Colonic mucosa (tissue), 4 donors: ENCODE measurements at regions not wholly inside any gene's neighbourhood (a gene's known extent, or its start where the extent isn't known, plus 50 kb on each side); places are given as distances from the start of the nearest gene placed in this dataset.

Source experiments
- DNase-seq: peaks from one replicate; pipeline ENCODE4 v3.0.0-alpha.2; 2020
- H3K27ac ChIP-seq: fragments of 200-600 bp; one replicate; pipeline ENCODE4 v1.8.0; 2021
- H3K27me3 ChIP-seq: fragments of 200-600 bp; one replicate; pipeline ENCODE4 v1.8.0; 2021
- H3K36me3 ChIP-seq: fragments of 200-600 bp; one replicate; pipeline ENCODE4 v1.8.0; 2021
- H3K4me1 ChIP-seq: fragments of 200-600 bp; one replicate; pipeline ENCODE4 v1.8.0; 2021; ENCODE audit warnings: mild to moderate bottlenecking
- H3K4me3 ChIP-seq: fragments of 200-600 bp; one replicate; pipeline ENCODE4 v1.8.0; 2021
- H3K9ac ChIP-seq, 2 donors: one replicate each; pipeline ENCODE4 v1.7.0; 2013; ENCODE audit warnings: control low read depth in 2 of 2, low read depth in 2 of 2, low read length in 2 of 2
- H3K9me3 ChIP-seq: fragments of 200-600 bp; one replicate; pipeline ENCODE4 v1.8.0; 2021
- CTCF ChIP-seq: fragments of 200-600 bp; IDR thresholded peaks from one replicate; pipeline ENCODE4 v1.8.0; 2022; ENCODE audit warnings: antibody characterized with exemption, mild to moderate bottlenecking
- intact Hi-C: fragments of 100-400 bp; cut with DNase I; formaldehyde crosslinking; loops from one replicate; pipeline ENCODE4 v1.14.1; 2022
- donor health status: healthy.
- donor health status: DM: no; HTN: no; CAD: no.
- donor health status: DM: no; HTN: no; CAD: no.

- TF ChIP-seq CTCF = no peak
- H3K4me3 ChIP-seq = no peak overlapping the region
- H3K27me3 ChIP-seq = no peaks in the 10 kb centered on the region
- DNase-seq = no peak
- no peaks in the 10 kb centered on the region for H3K9me3 ChIP-seq
- no peak overlapping the region for H3K9ac ChIP-seq
- no peaks in the 10 kb centered on the region for H3K36me3 ChIP-seq
- no peak overlapping the region for H3K27ac ChIP-seq
- no peaks in the 10 kb centered on the region for H3K4me1 ChIP-seq
- intact Hi-C loops = no loop called here
These were observed 1697.7 kb downstream of the EFNB2 start for GRCh38 chr13:104837756-104838155.

- intact Hi-C loops = no loop called here
- no peak for DNase-seq
- H3K27ac ChIP-seq = no peak overlapping the region
- no peaks in the 10 kb centered on the region for H3K9me3 ChIP-seq
- H3K4me3 ChIP-seq = no peak overlapping the region
- H3K36me3 ChIP-seq = no peaks in the 10 kb centered on the region
- no peaks in the 10 kb centered on the region for H3K27me3 ChIP-seq
- no peaks in the 10 kb centered on the region for H3K4me1 ChIP-seq
- H3K9ac ChIP-seq = no peak overlapping the region
- TF ChIP-seq CTCF = no peak
These were observed 1702.2 kb downstream of the EFNB2 start for GRCh38 chr13:104833221-104833620.

GRCh38 chr13:104832231-104832630 lies 1703.2 kb downstream of the EFNB2 start:
- H3K4me3 ChIP-seq = no peak overlapping the region
- no peak overlapping the region for H3K9ac ChIP-seq
- no peaks in the 10 kb centered on the region for H3K4me1 ChIP-seq
- no peak for DNase-seq
- no peaks in the 10 kb centered on the region for H3K27me3 ChIP-seq
- H3K9me3 ChIP-seq = no peaks in the 10 kb centered on the region
- intact Hi-C loops = no loop called here
- no peaks in the 10 kb centered on the region for H3K36me3 ChIP-seq
- TF ChIP-seq CTCF = no peak
- H3K27ac ChIP-seq = no peak overlapping the region

DNA sequence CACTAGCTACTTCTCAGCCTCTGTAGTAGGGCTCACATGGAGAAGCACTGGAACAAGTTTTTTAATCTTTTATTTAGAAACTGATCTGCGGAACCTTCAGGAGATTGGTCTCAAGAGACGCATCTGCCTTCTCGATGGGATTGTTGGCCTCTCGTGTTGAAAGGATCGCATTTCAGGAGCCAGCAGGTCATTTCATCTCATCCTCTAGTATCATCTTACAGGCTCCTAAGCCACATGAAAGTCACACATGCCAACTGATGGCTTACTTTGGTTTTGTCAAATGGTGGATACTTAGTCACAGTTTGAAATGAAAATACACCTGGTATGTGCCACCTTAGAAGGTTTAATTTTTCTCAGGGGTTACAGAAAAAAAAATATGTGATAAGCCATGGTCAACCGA lies 1703.6 kb downstream of the EFNB2 start:
- intact Hi-C loops = no loop called here
- Histone ChIP-seq H3K36me3 (no peaks in the 10 kb centered on the region), H3K27me3 (no peaks in the 10 kb centered on the region), H3K4me3 (no peak overlapping the region), H3K4me1 (no peaks in the 10 kb centered on the region), H3K9ac (no peak overlapping the region), H3K9me3 (no peaks in the 10 kb centered on the region), H3K27ac (no peak overlapping the region)
- DNase-seq = no peak
- no peak for TF ChIP-seq CTCF

GRCh38 chr13:104823709-104824108 lies 1711.8 kb downstream of the EFNB2 start:
- Histone ChIP-seq H3K27me3 (no peaks in the 10 kb centered on the region), H3K9ac (no peak overlapping the region), H3K36me3 (no peaks in the 10 kb centered on the region), H3K9me3 (no peaks in the 10 kb centered on the region), H3K4me1 (no peaks in the 10 kb centered on the region), H3K27ac (no peak overlapping the region), H3K4me3 (no peak overlapping the region)
- intact Hi-C loops = no loop called here
- TF ChIP-seq CTCF = no peak
- no peak for DNase-seq

- TF ChIP-seq CTCF = no peak
- Histone ChIP-seq H3K27ac (no peak overlapping the region), H3K4me1 (no peaks in the 10 kb centered on the region), H3K36me3 (no peaks in the 10 kb centered on the region), H3K9ac (no peak overlapping the region), H3K9me3 (no peaks in the 10 kb centered on the region), H3K27me3 (no peaks in the 10 kb centered on the region), H3K4me3 (no peak overlapping the region)
- intact Hi-C loops = no loop called here
- DNase-seq = no peak
These were observed 1712.4 kb downstream of the EFNB2 start for GRCh38 chr13:104823071-104823470.
